ENCODE measurements at regions not wholly inside any gene's neighbourhood (a gene's known extent, or its start where the extent isn't known, plus 50 kb on each side); places are given as distances from the start of the nearest gene placed in this dataset.

DNA sequence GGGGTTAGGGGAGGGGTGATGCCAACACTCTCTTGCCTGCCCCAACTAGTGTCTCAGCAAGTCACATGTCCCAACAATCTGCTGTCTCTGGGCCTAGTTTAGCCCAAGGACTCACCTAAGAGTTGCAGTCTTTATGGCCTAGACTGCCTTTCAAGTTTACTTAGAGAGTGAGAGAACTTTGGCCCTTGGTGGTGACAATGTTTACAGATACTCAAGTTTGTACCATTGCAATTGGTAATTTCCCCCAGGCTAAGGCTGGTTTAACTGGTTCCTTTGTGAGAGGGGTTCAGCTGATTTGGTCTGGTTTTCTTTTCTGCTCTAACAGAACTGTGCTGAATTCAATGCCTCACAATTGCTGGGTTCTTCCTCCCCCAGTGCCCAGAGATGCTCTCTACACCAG, 1279.9 kb upstream of the EYS start:
- DNase-seq = no peak

GRCh38 chr6:66985816-66986215, 1278.8 kb upstream of the EYS start:
- DNase-seq = no peak

DNA sequence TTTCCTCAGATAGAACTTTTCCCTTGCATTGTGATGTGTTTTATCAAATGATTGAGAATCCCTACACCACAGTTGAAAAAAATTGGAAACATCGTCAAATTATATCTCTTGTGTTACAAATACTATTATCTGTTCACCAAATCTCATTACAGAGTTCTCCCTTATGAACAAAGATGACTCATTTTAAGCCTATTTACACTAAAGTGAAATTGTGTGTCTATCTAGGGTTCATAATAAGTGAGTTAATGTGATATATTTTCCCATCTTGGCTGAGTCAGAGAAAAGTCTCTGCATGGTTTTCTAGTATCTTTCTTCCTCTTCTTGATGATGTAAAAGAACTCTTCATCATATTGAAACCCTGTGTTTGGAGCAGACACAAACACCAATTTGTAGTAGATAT, 1263.3 kb upstream of the EYS start:
- DNase-seq = no peak

DNA sequence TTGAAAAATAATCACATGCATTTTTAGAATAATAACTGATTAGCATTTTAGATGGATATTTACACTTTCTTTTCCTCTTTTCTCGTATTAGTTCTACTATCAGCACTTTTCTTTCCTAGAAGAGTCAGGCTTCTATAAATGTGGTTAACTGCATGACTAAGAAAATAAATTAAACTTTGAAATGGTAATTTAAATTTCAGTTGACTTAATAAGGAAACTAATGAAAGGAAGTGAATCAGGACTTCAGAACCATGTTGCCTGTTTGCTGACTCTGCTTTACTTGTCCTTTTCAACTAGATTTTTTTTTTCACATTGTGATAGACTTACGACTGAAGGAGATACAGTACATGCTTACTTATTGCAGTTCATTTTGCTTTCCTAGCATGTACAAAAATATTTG, 1258.2 kb upstream of the EYS start:
- DNase-seq = no peak

- no peak for DNase-seq
These were observed 1257.2 kb upstream of the EYS start for GRCh38 chr6:66964216-66964615.

- DNase-seq = no peak
These were observed 1255.1 kb upstream of the EYS start for GRCh38 chr6:66962082-66962481.

- no peak for DNase-seq
These were observed 1254.2 kb upstream of the EYS start for GRCh38 chr6:66961191-66961590.

DNA sequence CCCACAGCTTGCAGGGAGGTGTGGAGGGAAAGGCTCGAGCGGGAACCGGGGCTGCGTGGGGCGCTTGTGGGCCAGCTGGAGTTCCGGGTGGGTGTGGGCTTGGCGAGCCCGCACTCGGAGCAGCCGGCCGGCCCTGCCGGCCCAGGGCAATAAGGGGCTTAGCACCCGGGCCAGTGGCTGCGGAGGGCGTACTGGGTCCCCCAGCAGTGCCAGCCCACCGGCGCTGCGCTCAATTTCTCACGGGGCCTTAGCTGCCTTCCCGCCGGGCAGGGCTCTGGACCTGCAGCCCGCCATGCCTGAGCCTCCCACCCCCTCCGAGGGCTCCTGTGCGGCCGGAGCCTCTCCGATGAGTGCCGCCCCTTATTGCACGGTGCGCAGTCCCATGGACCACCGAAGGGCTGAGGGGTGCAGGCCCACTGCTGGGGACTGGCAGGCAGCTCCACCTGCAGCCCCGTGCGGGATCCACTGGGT, 1242.2 kb upstream of the EYS start:
- DNase-seq = no peak

DNA sequence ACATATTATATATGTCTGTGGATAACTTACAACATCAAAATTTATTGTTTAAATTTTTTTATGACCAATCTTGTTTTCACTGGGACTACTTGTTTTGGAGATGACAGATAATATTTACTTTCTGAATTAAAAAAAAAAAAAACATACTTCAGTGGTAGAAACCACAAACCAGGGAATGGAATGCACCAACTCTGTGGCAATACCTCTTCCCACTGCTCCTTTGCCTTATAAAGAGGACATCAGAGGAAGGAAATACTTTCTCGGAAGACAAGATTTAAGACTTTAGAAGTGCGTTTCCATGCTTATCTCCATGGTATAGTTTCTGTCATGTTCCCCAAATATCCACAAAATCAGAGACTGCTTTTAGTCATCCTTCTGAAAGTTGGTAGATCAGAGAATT, 1241.1 kb upstream of the EYS start:
- DNase-seq = no peak

GRCh38 chr6:66940003-66940402, 1233.0 kb upstream of the EYS start:
- DNase-seq = no peak

- no peak for DNase-seq
These were observed 1230.2 kb upstream of the EYS start for GRCh38 chr6:66937180-66937579.

DNA sequence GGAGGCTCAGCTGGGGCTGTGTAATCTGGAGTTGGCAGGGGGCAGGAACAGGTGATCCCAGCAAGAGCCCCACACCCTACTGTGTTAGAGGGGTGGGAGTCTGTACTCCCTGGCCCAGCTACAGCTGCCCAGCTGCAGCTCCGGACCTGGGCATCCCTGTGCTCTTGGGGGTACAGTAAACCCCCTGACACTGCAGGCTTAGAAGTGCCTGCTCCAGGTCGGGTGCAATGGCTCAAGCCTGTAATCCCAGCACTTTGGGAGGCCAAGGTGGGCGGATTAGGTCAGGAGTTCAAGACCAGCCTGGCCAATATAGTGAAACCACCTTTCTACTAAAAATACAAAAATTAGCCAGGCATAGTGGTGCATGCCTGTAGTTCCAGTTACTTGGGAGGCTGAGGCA, 1228.6 kb upstream of the EYS start:
- no peak for DNase-seq

- no peak for DNase-seq
These were observed 1224.8 kb upstream of the EYS start for GRCh38 chr6:66931787-66932186.

DNA sequence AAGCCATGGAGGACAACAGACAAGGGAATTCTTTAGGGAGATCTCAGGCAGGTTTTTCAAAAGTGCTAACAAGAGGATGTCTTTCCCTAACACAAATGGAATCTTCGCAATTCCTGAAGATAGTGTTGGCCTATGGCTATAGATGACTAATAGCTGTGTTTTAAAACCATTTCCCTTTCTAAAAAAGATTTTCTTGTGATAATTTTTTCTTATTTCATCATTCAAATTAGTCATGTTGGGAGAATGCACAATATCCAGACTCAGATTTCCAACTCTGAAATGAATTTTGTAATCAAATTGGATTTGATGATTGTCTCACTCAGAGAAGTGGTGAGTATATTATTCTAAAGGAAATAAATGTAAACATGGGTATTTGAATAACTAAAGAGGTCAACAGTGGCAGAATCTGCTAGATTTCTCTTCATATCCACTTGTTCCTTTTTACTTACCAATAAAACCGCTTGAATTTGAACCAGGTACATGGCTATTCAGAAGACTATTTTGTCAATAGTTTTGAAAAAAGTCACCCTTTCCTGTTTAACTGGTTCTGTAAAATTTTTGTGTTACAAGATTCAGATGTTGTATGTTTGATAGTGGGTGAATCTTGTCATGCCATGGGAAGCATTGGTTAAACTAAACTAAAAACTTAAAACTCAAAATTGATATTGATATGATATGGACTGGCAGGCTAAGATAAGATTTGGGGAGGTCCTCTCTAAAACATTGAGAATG, 1223.7 kb upstream of the EYS start:
- DNase-seq = no peak

- DNase-seq = peak; percentile 1
These were observed 1219.0 kb upstream of the EYS start for GRCh38 chr6:66926060-66926459.

- DNase-seq = no peak
These were observed 1206.6 kb upstream of the EYS start for GRCh38 chr6:66913657-66914056.

- no peak for DNase-seq
These were observed 1195.4 kb upstream of the EYS start for GRCh38 chr6:66902457-66902856.

- DNase-seq = no peak
These were observed 1193.4 kb upstream of the EYS start for GRCh38 chr6:66900133-66901083.

- peak; percentile 73 for DNase-seq
These were observed 1190.5 kb upstream of the EYS start for GRCh38 chr6:66897576-66897975.

- DNase-seq = no peak
These were observed 1189.4 kb upstream of the EYS start for GRCh38 chr6:66896415-66896814.

DNA sequence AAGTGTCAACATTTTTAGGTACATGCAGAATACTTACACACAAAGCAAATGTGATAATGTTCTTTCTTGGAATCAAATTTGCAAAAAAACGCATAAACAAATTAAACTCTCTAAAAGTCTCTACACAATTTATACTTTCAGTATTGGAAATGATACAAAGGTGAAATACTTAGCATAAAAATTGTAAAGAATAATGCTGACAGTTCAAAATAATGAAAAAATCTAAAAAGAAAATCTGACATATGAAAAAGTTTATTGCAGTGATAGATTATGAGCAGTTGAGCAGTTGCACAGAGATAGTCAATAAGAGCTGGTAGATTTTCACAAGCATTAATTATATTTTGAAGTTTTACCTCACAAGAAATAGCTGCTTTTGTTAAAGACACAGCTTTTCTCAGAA, 1176.4 kb upstream of the EYS start:
- no peak for DNase-seq

DNA sequence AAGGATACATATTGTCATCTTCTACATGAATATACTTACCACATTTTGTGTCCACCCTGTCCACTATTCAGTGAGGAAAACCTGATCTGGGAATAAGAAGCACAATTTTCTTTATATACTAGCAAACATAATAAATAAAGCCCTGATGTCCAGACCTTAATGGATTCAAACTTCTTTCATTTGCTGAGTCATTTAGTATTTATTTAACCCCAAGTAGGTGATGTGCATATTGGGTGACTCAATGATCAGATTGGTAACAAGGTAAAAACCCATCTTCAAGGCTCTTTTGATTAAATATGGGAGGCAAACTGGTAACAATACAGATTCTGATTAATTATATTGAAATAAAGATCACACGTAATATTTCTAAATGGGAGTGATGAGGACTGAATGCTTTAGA, 1159.8 kb upstream of the EYS start:
- DNase-seq = no peak

DNA sequence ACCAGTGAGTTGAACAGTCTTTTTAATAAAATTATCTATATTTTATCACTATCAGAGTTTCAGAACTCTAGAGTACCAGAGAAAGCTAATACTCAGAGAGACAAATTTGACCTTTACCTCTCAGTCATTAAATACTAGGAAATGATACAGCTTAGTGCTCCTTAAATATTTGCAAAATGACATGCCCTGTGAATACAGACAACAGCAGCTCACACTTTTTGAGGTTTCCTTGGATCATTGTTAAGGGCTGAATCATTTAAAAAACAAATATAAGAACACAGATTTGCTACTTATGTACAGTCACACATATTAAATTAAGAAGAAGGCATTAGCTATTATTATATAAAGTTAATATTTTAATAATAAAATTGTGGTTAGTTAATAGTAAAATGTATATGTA, 1158.7 kb upstream of the EYS start:
- DNase-seq = no peak

DNA sequence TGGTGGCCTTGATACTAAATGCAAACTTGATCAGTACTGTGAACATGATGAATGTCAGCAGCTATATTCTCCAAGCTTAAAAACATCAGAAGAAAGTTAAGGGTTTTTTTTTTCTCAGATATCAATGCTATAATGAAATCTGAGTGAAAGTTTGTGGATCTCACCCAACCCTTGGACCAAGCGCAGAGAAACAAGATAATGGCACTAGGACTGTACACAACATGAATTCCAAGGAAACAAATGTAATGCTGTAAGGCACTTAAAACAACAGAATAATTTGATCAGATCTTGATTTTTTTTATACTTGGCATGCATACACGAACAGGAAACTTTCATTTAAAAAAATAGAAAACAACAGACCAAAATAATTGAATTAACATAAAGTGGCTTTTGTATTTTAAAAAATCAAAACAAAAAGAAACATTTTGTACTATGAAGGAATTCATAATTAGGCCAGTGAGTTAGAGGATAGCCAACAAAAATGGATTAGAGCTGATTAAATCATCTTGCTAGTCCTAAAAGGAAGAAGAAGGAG, 1154.0 kb upstream of the EYS start:
- no peak for DNase-seq
